PC-3 (cell line): ENCODE measurements at regions not wholly inside any gene's neighbourhood (a gene's known extent, or its start where the extent isn't known, plus 50 kb on each side); places are given as distances from the start of the nearest gene placed in this dataset.

Experiments
- ATAC-seq: fragments of 200-7000 bp; cut with Tn5 transposase; 2 replicates; pipeline ENCODE4 v1.9.1; 2020; ENCODE audit warnings: mild to moderate bottlenecking, moderate library complexity
- BruUV-seq: library from RNA; stranded (reverse); fragments of 400-500 nt; replicated peaks from 2 replicates; lab custom pipeline; 2021; lab: Mats Ljungman, UMichigan
- CTCF ChIA-PET: fragments of 300-600 bp; sonication (Branson Sonifier 250); formaldehyde crosslinking; loops from one replicate; lab custom pipeline; 2022; ENCODE audit warnings: antibody characterized with exemption; lab: Charles Lee
- POLR2A ChIA-PET: fragments of 300-600 bp; sonication (Branson Sonifier 250); formaldehyde crosslinking; loops from one replicate; lab custom pipeline; 2022; ENCODE audit warnings: antibody characterized with exemption; ENCODE audit not compliant: unreplicated experiment; lab: Charles Lee
- DNase-seq: peaks from one replicate; pipeline ENCODE4 v3.0.0-alpha.2; 2015
- H2AFZ ChIP-seq: fragments of 300-600 bp; sonication (generic); 2 replicates; pipeline ENCODE4 v1.6.0; 2016; ENCODE audit warnings: antibody characterized with exemption, low read length
- H3F3A ChIP-seq: fragments of 300-600 bp; sonication (generic); one replicate; pipeline ENCODE4 v1.6.0; 2017; ENCODE audit warnings: antibody characterized with exemption, low read length, control low read depth, mild to moderate bottlenecking; ENCODE audit not compliant: unreplicated experiment
- H3K27ac ChIP-seq: fragments of 300-600 bp; sonication (generic); 2 replicates; pipeline ENCODE4 v1.5.1; 2016; ENCODE audit warnings: mild to moderate bottlenecking, low read length
- H3K27me3 ChIP-seq: fragments of 300-600 bp; sonication (generic); 2 replicates; pipeline ENCODE4 v1.6.1; 2016; ENCODE audit warnings: low read length, mixed read lengths
- H3K36me3 ChIP-seq: fragments of 300-600 bp; sonication (generic); 2 replicates; pipeline ENCODE4 v1.6.1; 2016; ENCODE audit warnings: low read depth, mixed run types, low read length, mixed read lengths
- H3K4me1 ChIP-seq: fragments of 300-600 bp; sonication (generic); 2 replicates; pipeline ENCODE4 v1.5.1; 2016; ENCODE audit warnings: low read length; ENCODE audit not compliant: insufficient read depth
- H3K4me2 ChIP-seq: fragments of 300-600 bp; sonication (generic); 2 replicates; pipeline ENCODE4 v1.6.0; 2016; ENCODE audit warnings: low read length
- H3K4me3 ChIP-seq: fragments of 300-600 bp; sonication (generic); 2 replicates; pipeline ENCODE4 v1.5.1; 2016; ENCODE audit warnings: mild to moderate bottlenecking, low read length, mixed read lengths
- H3K79me2 ChIP-seq: fragments of 300-600 bp; sonication (generic); 2 replicates; pipeline ENCODE4 v1.6.1; 2017; ENCODE audit warnings: low read length, mixed read lengths
- H3K9ac ChIP-seq: fragments of 300-600 bp; sonication (generic); 2 replicates; pipeline ENCODE4 v1.6.0; 2016; ENCODE audit warnings: mild to moderate bottlenecking, low read length
- H3K9me2 ChIP-seq: fragments of 300-600 bp; sonication (generic); replicated peaks from 2 replicates; pipeline ENCODE4 v1.6.1; 2016; ENCODE audit warnings: mixed run types, low read length, mixed read lengths
- H3K9me3 ChIP-seq: fragments of 300-600 bp; sonication (generic); 2 replicates; pipeline ENCODE4 v1.6.1; 2016; ENCODE audit warnings: low read length, mixed read lengths
- H4K20me1 ChIP-seq: fragments of 300-600 bp; sonication (generic); 2 replicates; pipeline ENCODE4 v1.6.1; 2016; ENCODE audit warnings: low read length, mixed read lengths
- EZH2 ChIP-seq: fragments of 300-600 bp; sonication (generic); IDR thresholded peaks from one replicate; pipeline ENCODE4 v1.6.1; 2017; ENCODE audit warnings: antibody characterized with exemption, mild to moderate bottlenecking, low read length; ENCODE audit not compliant: unreplicated experiment
- EZH2phosphoT487 ChIP-seq: fragments of 300-600 bp; sonication (generic); IDR thresholded peaks from 2 replicates; pipeline ENCODE4 v1.6.1; 2018; ENCODE audit warnings: mild to moderate bottlenecking, antibody characterized with exemption, low read length, borderline replicate concordance
- intact Hi-C: fragments of 100-400 bp; cut with micrococcal nuclease; formaldehyde crosslinking; loops from 2 replicates; pipeline ENCODE4 v1.9.0; 2023
- TF ChIP-seq, protein P1 (sequence below): fragments of 300-600 bp; sonication (generic); conservative IDR thresholded peaks from 2 replicates; pipeline ENCODE4 v1.5.1; 2017; ENCODE audit warnings: antibody characterized with exemption, low read depth, mild to moderate bottlenecking, low read length

GRCh38 chr7:41568135-41568534 is 134.8 kb downstream of the INHBA start:
- Histone ChIP-seq H3K4me2 (no peak overlapping the region), H3K79me2 (no peaks in the 10 kb centered on the region), H3K4me3 (no peak overlapping the region), H3K9ac (no peak overlapping the region), H3K36me3 (no peaks in the 10 kb centered on the region), H3K9me2 (no peaks in the 10 kb centered on the region), H4K20me1 (no peaks in the 10 kb centered on the region), H3K27me3 (no peaks in the 10 kb centered on the region), H3K4me1 (peaks cover 23% of the 10 kb centered on the region), H3K9me3 (no peaks in the 10 kb centered on the region), H3K27ac (no peak overlapping the region), H3F3A (no peaks in the 10 kb centered on the region), H2AFZ (no peak overlapping the region)
- BruUV-seq = no TSS peak
- DNase-seq = no peak
- ATAC-seq = no peak
- POLR2A ChIA-PET = no interaction called here
- intact Hi-C loops = no loop called here
- TF ChIP-seq EZH2phosphoT487 (no peak), EZH2 (no peak)
- TF ChIP-seq, protein P1, sequence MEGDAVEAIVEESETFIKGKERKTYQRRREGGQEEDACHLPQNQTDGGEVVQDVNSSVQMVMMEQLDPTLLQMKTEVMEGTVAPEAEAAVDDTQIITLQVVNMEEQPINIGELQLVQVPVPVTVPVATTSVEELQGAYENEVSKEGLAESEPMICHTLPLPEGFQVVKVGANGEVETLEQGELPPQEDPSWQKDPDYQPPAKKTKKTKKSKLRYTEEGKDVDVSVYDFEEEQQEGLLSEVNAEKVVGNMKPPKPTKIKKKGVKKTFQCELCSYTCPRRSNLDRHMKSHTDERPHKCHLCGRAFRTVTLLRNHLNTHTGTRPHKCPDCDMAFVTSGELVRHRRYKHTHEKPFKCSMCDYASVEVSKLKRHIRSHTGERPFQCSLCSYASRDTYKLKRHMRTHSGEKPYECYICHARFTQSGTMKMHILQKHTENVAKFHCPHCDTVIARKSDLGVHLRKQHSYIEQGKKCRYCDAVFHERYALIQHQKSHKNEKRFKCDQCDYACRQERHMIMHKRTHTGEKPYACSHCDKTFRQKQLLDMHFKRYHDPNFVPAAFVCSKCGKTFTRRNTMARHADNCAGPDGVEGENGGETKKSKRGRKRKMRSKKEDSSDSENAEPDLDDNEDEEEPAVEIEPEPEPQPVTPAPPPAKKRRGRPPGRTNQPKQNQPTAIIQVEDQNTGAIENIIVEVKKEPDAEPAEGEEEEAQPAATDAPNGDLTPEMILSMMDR = no peak
- CTCF ChIA-PET = no interaction called here

- Histone ChIP-seq H3K9ac (no peak overlapping the region), H3K4me3 (no peak overlapping the region), H3F3A (no peaks in the 10 kb centered on the region), H3K79me2 (no peaks in the 10 kb centered on the region), H3K9me3 (no peaks in the 10 kb centered on the region), H3K27me3 (no peaks in the 10 kb centered on the region), H2AFZ (no peak overlapping the region), H3K36me3 (no peaks in the 10 kb centered on the region), H3K27ac (no peak overlapping the region), H3K4me1 (peaks cover 19% of the 10 kb centered on the region), H3K4me2 (no peak overlapping the region), H4K20me1 (no peaks in the 10 kb centered on the region), H3K9me2 (no peaks in the 10 kb centered on the region)
- CTCF ChIA-PET = no interaction called here
- POLR2A ChIA-PET = no interaction called here
- TF ChIP-seq, protein P1 = no peak
- TF ChIP-seq EZH2 (no peak), EZH2phosphoT487 (no peak)
- no TSS peak for BruUV-seq
- ATAC-seq (peak; percentile 50), DNase-seq (peak; percentile 30)
- intact Hi-C loops = no loop called here
Observed at GRCh38 chr7:41567731-41568114, 135.2 kb downstream of the INHBA start.

GRCh38 chr7:41567031-41567730 is 135.7 kb downstream of the INHBA start:
- H3K9me3 ChIP-seq = no peaks in the 10 kb centered on the region
- H3K4me1 ChIP-seq = peaks cover 16% of the 10 kb centered on the region; the same call in 1 of the 2 replicates
- no peak overlapping the region for H3K27ac ChIP-seq
- no peak for TF ChIP-seq EZH2phosphoT487
- TF ChIP-seq, protein P1 = no peak
- TF ChIP-seq EZH2 = no peak
- DNase-seq = no peak
- no peaks in the 10 kb centered on the region for H3F3A ChIP-seq
- H3K79me2 ChIP-seq = no peaks in the 10 kb centered on the region
- intact Hi-C loops = no loop called here
- BruUV-seq = no TSS peak
- H3K4me2 ChIP-seq = no peak overlapping the region
- H3K36me3 ChIP-seq = no peaks in the 10 kb centered on the region
- no peaks in the 10 kb centered on the region for H4K20me1 ChIP-seq
- ChIA-PET POLR2A (no interaction called here), CTCF (no interaction called here)
- no peak overlapping the region for H2AFZ ChIP-seq
- no peaks in the 10 kb centered on the region for H3K9me2 ChIP-seq
- no peak overlapping the region for H3K4me3 ChIP-seq
- H3K27me3 ChIP-seq = no peaks in the 10 kb centered on the region
- H3K9ac ChIP-seq = no peak overlapping the region
- ATAC-seq = no peak
